Naive thymus-derived CD4-positive, alpha-beta T cell (primary cell): ENCODE measurements at regions not wholly inside any gene's neighbourhood (a gene's known extent, or its start where the extent isn't known, plus 50 kb on each side); places are given as distances from the start of the nearest gene placed in this dataset.

Experiments
- ATAC-seq: fragments of 150-1000 bp; cut with Tn5 transposase; 2 replicates; pipeline ENCODE4 v1.10.0; 2021; ENCODE audit warnings: mild to moderate bottlenecking, moderate library complexity
- CTCF ChIA-PET: fragments of 350-600 bp; sonication (Branson Sonifier 250); formaldehyde crosslinking; loops from one replicate; lab custom pipeline; 2021; ENCODE audit warnings: antibody characterized with exemption; lab: Charles Lee
- POLR2A ChIA-PET: fragments of 350-600 bp; sonication (Branson Sonifier 250); formaldehyde crosslinking; loops from one replicate; lab custom pipeline; 2021; ENCODE audit warnings: antibody characterized with exemption, inconsistent platforms; lab: Charles Lee
- DNase-seq, 9 donors: peaks; one replicate each; pipeline versions ENCODE4 v3.0.0 to v3.0.0-alpha.2; 2020 to 2022; ENCODE audit warnings: mixed read lengths in 1 of 9
- H3K27ac ChIP-seq: one replicate; pipeline ENCODE4 v1.7.0; 2013; ENCODE audit warnings: mild to moderate bottlenecking, low read depth, low read length, moderate library complexity
- H3K27me3 ChIP-seq, 2 donors: one replicate each; pipeline ENCODE4 v1.7.0; 2013; ENCODE audit warnings: low read length in 2 of 2, mild to moderate bottlenecking in 2 of 2, moderate library complexity in 2 of 2; ENCODE audit not compliant: control insufficient read depth in 2 of 2, insufficient read depth in 2 of 2
- H3K36me3 ChIP-seq, 3 experiments: 1 replicate in 2 of 3; 2 replicates in 1 of 3; pipeline ENCODE4 v1.7.0; 2013; ENCODE audit warnings: low read length in 3 of 3, mild to moderate bottlenecking in 3 of 3, moderate library complexity in 1 of 3; ENCODE audit not compliant: insufficient read depth in 3 of 3, control insufficient read depth in 2 of 3
- H3K4me1 ChIP-seq, 2 donors: one replicate each; pipeline ENCODE4 v1.7.0; 2013; ENCODE audit warnings: low read length in 2 of 2, mild to moderate bottlenecking in 2 of 2, moderate library complexity in 1 of 2; ENCODE audit not compliant: control insufficient read depth in 2 of 2, insufficient read depth in 2 of 2
- H3K4me3 ChIP-seq: 2 replicates; pipeline ENCODE4 v1.7.0; 2013; ENCODE audit warnings: mild to moderate bottlenecking, low read length
- H3K9me3 ChIP-seq, 3 experiments: 1 replicate in 2 of 3; 2 replicates in 1 of 3; pipeline ENCODE4 v1.7.0; 2013; ENCODE audit warnings: low read length in 3 of 3; ENCODE audit not compliant: control insufficient read depth in 2 of 3
- H3K27ac Mint-ChIP-seq, 9 donors: one replicate each; pipeline ENCODE4 v1.8.0; 2020 to 2022; ENCODE audit warnings: mixed read lengths in 9 of 9, mild to moderate bottlenecking in 8 of 9, moderate library complexity in 5 of 9, inconsistent platforms in 2 of 9
- H3K27me3 Mint-ChIP-seq, 5 donors: one replicate each; pipeline ENCODE4 v1.8.0; 2021 to 2022; ENCODE audit warnings: mixed read lengths in 5 of 5, mild to moderate bottlenecking in 1 of 5
- H3K36me3 Mint-ChIP-seq, 5 donors: one replicate each; pipeline ENCODE4 v1.8.0; 2020 to 2022; ENCODE audit warnings: mixed read lengths in 5 of 5, mild to moderate bottlenecking in 3 of 5, inconsistent platforms in 1 of 5
- H3K4me1 Mint-ChIP-seq, 7 donors: one replicate each; pipeline ENCODE4 v1.8.0; 2020 to 2022; ENCODE audit warnings: mixed read lengths in 7 of 7, mild to moderate bottlenecking in 3 of 7, inconsistent platforms in 1 of 7
- H3K4me3 Mint-ChIP-seq, 10 donors: one replicate each; pipeline ENCODE4 v1.8.0; 2020 to 2022; ENCODE audit warnings: mild to moderate bottlenecking in 10 of 10, mixed read lengths in 10 of 10, moderate library complexity in 6 of 10, inconsistent platforms in 2 of 10
- H3K9me3 Mint-ChIP-seq, 11 donors: one replicate each; pipeline ENCODE4 v1.8.0; 2020 to 2022; ENCODE audit warnings: mixed read lengths in 11 of 11, mild to moderate bottlenecking in 4 of 11, inconsistent platforms in 1 of 11, moderate library complexity in 1 of 11
- intact Hi-C, 2 donors: fragments of 100-400 bp; cut with micrococcal nuclease; formaldehyde crosslinking; loops; one replicate each; pipeline ENCODE4 v1.15.1; 2023

GRCh38 chr13:44158881-44159632 is 214.6 kb upstream of the SERP2 start:
- Mint-ChIP-seq H3K36me3 (no peaks in the 10 kb centered on the region), H3K4me3 (no peak overlapping the region), H3K27me3 (peaks cover 0 to 11% (median 6%) of the 10 kb centered on the region in 5 donors), H3K27ac (no peak overlapping the region), H3K4me1 (no peaks in the 10 kb centered on the region), H3K9me3 (peaks cover 0 to 3% (median 0%) of the 10 kb centered on the region in 11 donors)
- CTCF ChIA-PET = no interaction called here
- intact Hi-C loops = no loop called here
- POLR2A ChIA-PET = no interaction called here
- H3K4me1 ChIP-seq = no peaks in the 10 kb centered on the region
- H3K4me3 ChIP-seq = no peak overlapping the region
- no peaks in the 10 kb centered on the region for H3K9me3 ChIP-seq
- no peaks in the 10 kb centered on the region for H3K27me3 ChIP-seq
- DNase-seq (no peak), ATAC-seq (no peak)
- no peak overlapping the region for H3K27ac ChIP-seq
- H3K36me3 ChIP-seq = no peaks in the 10 kb centered on the region

- POLR2A ChIA-PET = no interaction called here
These were observed 213.9 kb upstream of the SERP2 start for GRCh38 chr13:44159633-44160279.

DNA sequence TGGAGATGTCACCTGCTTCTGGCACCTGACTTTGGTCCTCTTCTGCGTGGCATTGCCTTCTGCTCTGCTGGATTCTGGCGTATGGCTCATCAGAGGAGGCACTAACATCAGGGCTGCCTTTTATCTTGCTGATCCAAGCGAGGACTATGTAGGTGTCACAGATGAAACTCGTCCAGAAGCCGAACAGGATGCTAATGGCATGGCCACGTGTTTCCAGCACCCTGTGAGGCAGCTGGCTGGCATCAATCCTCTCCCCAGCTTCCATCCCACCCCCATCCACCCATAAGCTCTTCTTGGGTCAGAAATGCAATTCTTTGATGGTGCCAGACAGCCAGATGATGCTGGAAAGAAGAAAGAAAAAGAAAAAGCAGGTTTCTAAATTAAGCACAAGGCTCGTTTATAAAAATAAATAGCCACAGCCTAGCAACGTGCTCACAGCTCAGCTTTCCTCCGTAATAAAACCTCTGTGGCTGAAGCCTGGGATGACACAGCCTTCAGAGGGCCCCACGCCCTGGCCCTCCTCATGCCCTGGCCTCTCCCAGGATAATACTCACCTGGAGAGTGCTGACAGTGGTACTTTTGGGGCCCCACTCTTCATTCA is 212.9 kb upstream of the SERP2 start:
- Histone ChIP-seq H3K4me1 (no peaks in the 10 kb centered on the region), H3K4me3 (no peak overlapping the region), H3K27me3 (no peaks in the 10 kb centered on the region), H3K9me3 (no peaks in the 10 kb centered on the region), H3K36me3 (no peaks in the 10 kb centered on the region), H3K27ac (no peak overlapping the region)
- Mint-ChIP-seq H3K36me3 (no peaks in the 10 kb centered on the region), H3K27me3 (peaks cover 0 to 9% (median 4%) of the 10 kb centered on the region in 5 donors), H3K9me3 (peaks cover 0 to 3% (median 0%) of the 10 kb centered on the region in 11 donors), H3K4me1 (no peaks in the 10 kb centered on the region), H3K4me3 (no peak overlapping the region), H3K27ac (no peak overlapping the region)
- ATAC-seq (no peak), DNase-seq (no peak)
- intact Hi-C loops = no loop called here
- POLR2A ChIA-PET = no interaction called here
- CTCF ChIA-PET = no interaction called here

More at GRCh38 chr13:44159633-44160279, 213.9 kb upstream of the SERP2 start:
- ATAC-seq (no peak), DNase-seq (no peak)
- peaks cover 0 to 3% (median 0%) of the 10 kb centered on the region in 11 donors for H3K9me3 Mint-ChIP-seq
- Histone ChIP-seq H3K9me3 (no peaks in the 10 kb centered on the region), H3K27ac (no peak overlapping the region), H3K4me3 (no peak overlapping the region), H3K4me1 (no peaks in the 10 kb centered on the region), H3K27me3 (no peaks in the 10 kb centered on the region), H3K36me3 (no peaks in the 10 kb centered on the region)
- H3K4me3 Mint-ChIP-seq = no peak overlapping the region
- H3K27me3 Mint-ChIP-seq = peaks cover 0 to 11% (median 6%) of the 10 kb centered on the region in 5 donors
- CTCF ChIA-PET = no interaction called here
- intact Hi-C loops = no loop called here
- H3K4me1 Mint-ChIP-seq = no peaks in the 10 kb centered on the region
- no peaks in the 10 kb centered on the region for H3K36me3 Mint-ChIP-seq
- H3K27ac Mint-ChIP-seq = no peak overlapping the region

DNA sequence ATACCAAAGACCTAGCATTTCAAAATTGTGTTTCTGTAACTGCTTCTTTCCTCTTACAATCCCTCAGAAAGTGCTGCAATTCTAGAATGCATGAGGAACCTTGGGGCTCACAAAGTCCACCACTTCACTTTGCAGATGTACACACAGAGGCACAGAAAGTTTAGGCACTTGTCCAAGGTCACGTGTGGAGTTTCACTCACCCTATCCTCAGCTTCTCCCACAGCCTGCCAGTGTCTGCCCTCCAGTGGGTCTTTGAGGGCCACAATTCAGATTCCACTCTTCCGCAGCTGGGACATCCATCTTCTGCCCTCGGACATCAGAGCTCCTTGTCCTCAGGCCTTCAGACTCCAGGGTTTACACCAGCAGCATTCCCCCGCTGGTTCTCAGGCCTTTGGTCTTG is 210.5 kb upstream of the SERP2 start:
- Histone ChIP-seq H3K9me3 (no peaks in the 10 kb centered on the region), H3K4me1 (no peaks in the 10 kb centered on the region), H3K27me3 (no peaks in the 10 kb centered on the region), H3K27ac (no peak overlapping the region), H3K4me3 (no peak overlapping the region), H3K36me3 (no peaks in the 10 kb centered on the region)
- intact Hi-C loops = no loop called here
- peaks cover 0 to 10% (median 0%) of the 10 kb centered on the region in 5 donors for H3K27me3 Mint-ChIP-seq
- H3K4me3 Mint-ChIP-seq = no peak overlapping the region
- CTCF ChIA-PET = no interaction called here
- no peaks in the 10 kb centered on the region for H3K9me3 Mint-ChIP-seq
- ATAC-seq (no peak), DNase-seq (no peak)
- POLR2A ChIA-PET = interaction anchor here (0.6 kb wide), 1 partner anchor 240 kb away, joined by 3 read pairs; no protein-coding TSS in a partner anchor
- H3K4me1 Mint-ChIP-seq = no peaks in the 10 kb centered on the region
- no peak overlapping the region for H3K27ac Mint-ChIP-seq
- no peaks in the 10 kb centered on the region for H3K36me3 Mint-ChIP-seq

DNA sequence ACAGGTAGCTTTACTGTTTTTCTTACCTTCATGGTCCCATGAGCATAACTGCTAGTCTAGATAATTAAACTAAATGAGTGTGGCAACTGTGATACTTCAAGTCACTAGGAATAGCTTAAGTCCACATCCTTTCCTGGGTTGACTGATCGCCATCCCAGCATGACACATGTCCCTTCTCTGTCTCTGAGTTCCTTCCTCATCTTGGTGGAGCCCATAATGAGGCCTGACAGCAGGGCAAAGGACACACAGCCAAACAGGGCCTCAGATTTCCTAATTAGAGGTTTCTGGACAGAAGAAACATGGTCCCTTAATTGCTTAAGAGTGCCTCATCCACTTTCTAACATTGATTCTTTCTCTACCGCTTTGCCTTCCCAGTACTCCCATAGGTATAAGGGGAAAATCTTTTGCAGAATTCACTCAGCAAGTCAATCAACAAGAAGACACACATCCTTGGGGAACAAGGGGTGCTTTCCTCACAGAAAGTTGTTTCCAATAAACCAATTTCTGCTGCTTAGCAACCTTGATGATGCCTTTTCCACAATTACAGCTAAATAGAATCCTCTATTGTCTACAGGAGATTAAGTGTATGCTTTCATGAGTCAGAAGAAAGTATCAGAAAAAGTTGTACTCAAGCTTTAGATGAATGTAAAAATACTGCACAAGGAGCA is 208.3 kb upstream of the SERP2 start:
- ATAC-seq = no peak
- intact Hi-C loops = no loop called here
- H3K4me3 ChIP-seq = no peak overlapping the region
- Mint-ChIP-seq H3K4me3 (no peak overlapping the region), H3K4me1 (no peaks in the 10 kb centered on the region), H3K9me3 (peaks cover 0 to 1% (median 0%) of the 10 kb centered on the region in 11 donors), H3K27ac (no peak overlapping the region), H3K36me3 (no peaks in the 10 kb centered on the region), H3K27me3 (peaks cover 0 to 22% (median 4%) of the 10 kb centered on the region in 5 donors)
- no peaks in the 10 kb centered on the region for H3K27me3 ChIP-seq
- no peak for DNase-seq
- CTCF ChIA-PET = interaction anchor here (1.0 kb wide), 1 partner anchor 9 kb away, joined by 4 read pairs; no protein-coding TSS in a partner anchor
- H3K36me3 ChIP-seq = no peaks in the 10 kb centered on the region
- no peaks in the 10 kb centered on the region for H3K4me1 ChIP-seq
- POLR2A ChIA-PET = no interaction called here
- H3K9me3 ChIP-seq = no peaks in the 10 kb centered on the region
- no peak overlapping the region for H3K27ac ChIP-seq

DNA sequence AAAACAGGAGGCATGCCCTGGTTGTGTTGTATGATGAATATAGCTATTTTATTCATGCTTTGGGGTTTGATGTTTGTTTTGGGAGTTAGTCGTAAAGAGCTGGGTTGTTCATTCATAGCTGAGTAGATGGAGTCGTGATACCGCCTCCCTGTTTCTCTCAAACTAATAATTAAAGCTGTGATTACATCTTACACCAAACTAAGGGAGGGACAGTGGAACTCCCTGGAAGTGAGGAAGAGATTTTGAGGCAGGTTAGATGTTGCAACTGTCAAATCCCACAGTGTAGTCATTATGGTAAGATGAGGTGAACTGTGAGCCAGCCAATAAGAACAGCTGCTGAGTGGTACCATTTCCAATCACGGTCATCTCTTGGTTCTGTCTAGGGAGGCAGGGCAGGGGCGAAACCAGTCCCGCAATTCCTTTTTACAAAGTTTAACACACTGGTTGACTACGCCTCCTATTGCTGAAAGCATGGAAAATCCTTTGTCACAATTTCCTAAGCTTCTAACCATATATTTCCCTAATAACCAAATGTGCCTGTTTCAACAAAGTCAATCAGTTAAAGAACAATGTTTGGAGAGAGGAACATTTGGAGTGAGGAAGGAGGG is 207.6 kb upstream of the SERP2 start:
- H3K4me3 ChIP-seq = no peak overlapping the region

More for the DNA sequence above, 207.6 kb upstream of the SERP2 start:
- Histone ChIP-seq H3K27ac (no peak overlapping the region), H3K4me1 (no peaks in the 10 kb centered on the region), H3K27me3 (no peaks in the 10 kb centered on the region), H3K9me3 (no peaks in the 10 kb centered on the region), H3K36me3 (no peaks in the 10 kb centered on the region)
- DNase-seq (no peak), ATAC-seq (no peak)
- peaks cover 0 to 22% (median 4%) of the 10 kb centered on the region in 5 donors for H3K27me3 Mint-ChIP-seq
- H3K4me1 Mint-ChIP-seq = no peaks in the 10 kb centered on the region
- POLR2A ChIA-PET = no interaction called here
- H3K9me3 Mint-ChIP-seq = peaks cover 0 to 1% (median 0%) of the 10 kb centered on the region in 11 donors
- CTCF ChIA-PET = interaction anchor here (1.0 kb wide), 1 partner anchor 8 kb away, joined by 4 read pairs; no protein-coding TSS in a partner anchor
- no peak overlapping the region for H3K4me3 Mint-ChIP-seq
- no peaks in the 10 kb centered on the region for H3K36me3 Mint-ChIP-seq
- intact Hi-C loops = no loop called here
- H3K27ac Mint-ChIP-seq = no peak overlapping the region
